ENCODE measurements at regions not wholly inside any gene's neighbourhood (a gene's known extent, or its start where the extent isn't known, plus 50 kb on each side); places are given as distances from the start of the nearest gene placed in this dataset.

DNA sequence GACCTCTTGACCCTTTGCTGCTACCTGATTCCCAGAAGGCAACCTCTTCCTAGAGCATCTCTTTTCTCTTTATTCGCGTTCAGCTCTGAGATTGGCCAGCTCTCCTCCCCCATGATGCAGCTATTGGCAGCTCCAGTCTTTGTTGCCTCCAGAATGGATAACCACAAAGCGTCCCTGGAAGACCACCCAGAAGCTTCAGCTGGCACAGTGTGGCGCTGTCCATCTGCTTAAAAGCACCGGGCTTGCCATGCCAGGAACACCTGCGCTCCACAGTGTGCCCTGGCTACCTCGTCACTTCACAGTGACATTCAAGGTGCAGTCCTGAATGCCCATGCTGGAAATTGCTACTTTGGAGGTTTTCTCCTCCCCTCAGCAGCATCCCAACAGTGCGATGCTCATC is 353.9 kb downstream of the LMO4 start:
- TF ChIP-seq, protein P1, sequence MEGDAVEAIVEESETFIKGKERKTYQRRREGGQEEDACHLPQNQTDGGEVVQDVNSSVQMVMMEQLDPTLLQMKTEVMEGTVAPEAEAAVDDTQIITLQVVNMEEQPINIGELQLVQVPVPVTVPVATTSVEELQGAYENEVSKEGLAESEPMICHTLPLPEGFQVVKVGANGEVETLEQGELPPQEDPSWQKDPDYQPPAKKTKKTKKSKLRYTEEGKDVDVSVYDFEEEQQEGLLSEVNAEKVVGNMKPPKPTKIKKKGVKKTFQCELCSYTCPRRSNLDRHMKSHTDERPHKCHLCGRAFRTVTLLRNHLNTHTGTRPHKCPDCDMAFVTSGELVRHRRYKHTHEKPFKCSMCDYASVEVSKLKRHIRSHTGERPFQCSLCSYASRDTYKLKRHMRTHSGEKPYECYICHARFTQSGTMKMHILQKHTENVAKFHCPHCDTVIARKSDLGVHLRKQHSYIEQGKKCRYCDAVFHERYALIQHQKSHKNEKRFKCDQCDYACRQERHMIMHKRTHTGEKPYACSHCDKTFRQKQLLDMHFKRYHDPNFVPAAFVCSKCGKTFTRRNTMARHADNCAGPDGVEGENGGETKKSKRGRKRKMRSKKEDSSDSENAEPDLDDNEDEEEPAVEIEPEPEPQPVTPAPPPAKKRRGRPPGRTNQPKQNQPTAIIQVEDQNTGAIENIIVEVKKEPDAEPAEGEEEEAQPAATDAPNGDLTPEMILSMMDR (IDR thresholded peaks at IDR 0.05): no peak
- TF ChIP-seq EP300 (IDR thresholded peaks at IDR 0.05) (no peak), POLR2AphosphoS5 (IDR thresholded peaks at IDR 0.05) (no peak)

All from suprapubic skin (tissue), 4 donors.